CD4-positive, alpha-beta T cell treated with Interleukin-2 at 100 ng/mL for 4 hours (primary cell): ENCODE measurements at regions not wholly inside any gene's neighbourhood (a gene's known extent, or its start where the extent isn't known, plus 50 kb on each side); places are given as distances from the start of the nearest gene placed in this dataset.

ENCODE experiments used
- DNase-seq: peaks from one replicate; pipeline ENCODE4 v3.0.0-alpha.2; 2020; ENCODE audit warnings: low spot score

DNA sequence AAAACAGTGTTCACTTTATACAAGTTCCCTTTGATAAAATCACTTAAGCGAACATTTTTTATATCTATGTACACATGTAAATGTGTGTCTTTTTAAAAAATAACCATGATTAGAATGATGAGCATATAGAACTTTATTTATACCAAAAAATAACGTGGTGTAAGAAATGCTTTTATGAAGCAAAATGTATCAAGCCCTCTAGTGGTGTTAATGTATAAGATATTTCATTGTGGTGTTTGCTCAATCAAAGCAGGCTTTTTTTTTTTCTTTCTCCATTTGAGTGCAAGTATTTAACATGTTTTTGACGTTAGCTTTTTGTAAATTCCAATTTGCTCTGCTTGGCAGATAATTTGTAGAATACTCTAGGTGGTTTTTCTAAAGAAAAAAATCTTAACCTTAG is 2092.4 kb upstream of the TENM3 start:
- no peak for DNase-seq

DNA sequence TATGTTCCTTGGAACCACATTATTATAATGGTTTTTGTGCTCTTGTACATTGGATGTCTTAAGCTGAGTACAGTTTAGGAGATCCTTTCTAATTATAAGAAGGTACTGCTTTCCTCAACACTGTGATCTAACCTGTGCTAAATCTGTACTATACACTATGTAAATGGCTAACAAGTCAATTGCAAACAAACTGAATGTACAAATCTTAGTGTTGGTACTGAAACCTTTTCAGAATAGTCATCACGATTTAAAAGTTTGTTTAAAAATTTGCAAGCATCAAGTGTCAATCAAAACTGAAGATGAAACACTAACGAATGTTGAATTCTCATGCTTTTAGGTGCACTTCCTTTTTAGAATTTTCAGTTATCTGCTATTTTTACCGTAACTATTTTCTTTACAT is 2090.4 kb upstream of the TENM3 start:
- DNase-seq, result no peak

DNA sequence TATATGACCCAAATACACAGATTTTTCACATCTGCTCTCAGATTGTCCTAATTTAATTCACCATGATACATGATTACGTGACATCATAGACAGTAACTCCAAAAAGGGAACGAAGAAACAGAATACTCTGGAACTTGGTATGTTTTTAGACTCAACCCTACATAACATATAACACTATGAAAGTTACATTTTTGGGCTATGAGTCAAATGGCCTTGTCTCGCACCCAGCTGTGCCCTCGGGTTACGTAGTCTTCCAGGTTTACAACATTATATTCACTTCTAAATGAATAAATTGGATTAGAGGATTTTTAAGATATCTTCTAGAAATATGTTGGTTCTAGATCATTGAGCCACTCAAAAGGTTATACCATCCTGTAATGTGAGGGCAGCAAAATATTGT is 2089.6 kb upstream of the TENM3 start:
- DNase-seq, result no peak

DNA sequence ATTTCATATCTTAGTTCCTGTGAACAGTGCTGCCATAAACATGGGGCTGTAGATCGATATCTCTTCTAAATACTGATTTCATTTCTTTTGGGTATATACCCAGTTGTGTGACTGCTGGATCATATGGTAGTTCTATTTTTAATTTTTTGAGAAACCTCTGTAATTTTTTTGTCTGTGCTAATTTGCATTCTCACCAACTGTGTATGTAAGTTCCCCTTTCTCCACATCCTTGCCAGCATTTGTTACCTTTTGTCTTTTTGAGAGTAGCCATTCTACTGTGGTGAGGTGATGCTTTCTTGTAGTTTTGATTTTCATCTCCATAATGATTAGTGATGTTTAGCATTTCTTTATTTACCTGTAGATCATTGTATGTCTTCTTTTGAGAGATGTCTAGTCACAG is 2086.5 kb upstream of the TENM3 start:
- no peak for DNase-seq

DNA sequence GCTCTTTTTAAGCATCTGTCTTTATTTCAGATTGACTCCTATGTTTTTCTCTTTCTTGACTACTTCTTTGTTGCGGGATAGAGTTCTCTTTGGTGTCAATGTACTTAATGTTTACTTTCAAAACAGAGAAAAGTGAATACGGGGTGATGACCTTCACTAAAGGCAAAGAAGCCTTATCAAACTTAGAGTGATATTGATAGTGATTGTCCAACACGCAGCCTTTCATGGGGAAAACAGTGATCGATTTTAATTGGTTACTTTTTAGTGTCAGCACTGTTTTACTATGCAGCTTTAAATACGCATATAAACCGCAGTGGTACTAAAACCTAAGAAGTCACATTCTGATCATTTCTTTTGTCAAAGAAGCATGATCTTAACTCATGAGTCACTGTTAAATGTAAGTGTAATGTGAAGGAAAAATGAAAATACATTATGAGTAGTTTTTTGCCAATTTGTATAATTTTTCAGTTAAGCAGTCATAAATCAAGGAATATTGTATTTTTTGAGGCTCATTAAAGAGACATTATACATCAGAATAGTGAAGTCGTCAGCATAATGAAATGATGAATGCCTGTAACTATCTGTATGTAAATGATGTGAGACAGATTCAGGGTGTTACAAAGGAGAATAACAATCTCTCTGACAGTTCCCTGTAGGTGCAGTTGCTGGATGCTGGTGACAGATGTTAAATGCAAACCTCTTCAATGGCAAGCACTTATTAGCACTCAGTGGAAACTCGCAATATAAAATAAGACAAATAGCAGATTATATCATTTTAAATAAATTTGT is 2082.8 kb upstream of the TENM3 start:
- no peak for DNase-seq

DNA sequence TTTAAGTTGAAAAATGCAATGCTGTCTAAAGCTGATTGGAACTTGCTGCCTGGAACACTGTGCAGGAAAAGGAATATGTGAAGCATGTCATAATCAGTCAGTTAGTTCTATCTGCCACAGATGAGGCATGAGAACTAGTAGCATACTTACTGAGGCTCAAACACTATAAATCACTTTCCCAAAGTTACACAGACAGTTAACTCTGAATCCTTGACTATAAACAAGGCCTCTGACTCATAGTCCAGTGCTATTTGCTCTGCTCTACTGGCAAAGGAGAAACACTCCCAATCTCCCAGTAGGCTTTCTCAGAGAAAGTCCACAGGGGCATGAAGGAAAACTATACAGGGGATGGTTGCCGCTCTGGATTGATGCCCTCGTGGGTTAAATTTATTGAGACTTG is 2078.4 kb upstream of the TENM3 start:
- no peak for DNase-seq

DNA sequence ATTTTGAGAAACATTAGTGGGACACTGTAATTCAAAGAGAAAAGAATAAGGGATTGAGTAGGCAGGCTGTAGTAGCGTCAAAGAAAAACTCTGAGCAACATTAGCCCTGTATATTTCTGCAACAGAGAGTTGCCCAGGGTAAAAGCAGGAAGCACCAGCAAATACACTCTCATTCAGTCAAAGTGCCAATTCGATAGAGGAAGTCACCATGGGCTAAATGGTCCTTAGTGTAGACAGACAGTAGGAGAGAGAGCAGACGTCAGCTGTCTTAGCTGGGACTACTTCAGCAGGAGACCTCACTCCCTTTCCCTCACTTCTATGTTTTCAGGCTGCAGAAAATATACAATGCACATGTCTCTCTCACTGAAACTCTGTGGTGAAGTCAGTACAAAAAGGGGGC is 2073.8 kb upstream of the TENM3 start:
- DNase-seq, result no peak

DNA sequence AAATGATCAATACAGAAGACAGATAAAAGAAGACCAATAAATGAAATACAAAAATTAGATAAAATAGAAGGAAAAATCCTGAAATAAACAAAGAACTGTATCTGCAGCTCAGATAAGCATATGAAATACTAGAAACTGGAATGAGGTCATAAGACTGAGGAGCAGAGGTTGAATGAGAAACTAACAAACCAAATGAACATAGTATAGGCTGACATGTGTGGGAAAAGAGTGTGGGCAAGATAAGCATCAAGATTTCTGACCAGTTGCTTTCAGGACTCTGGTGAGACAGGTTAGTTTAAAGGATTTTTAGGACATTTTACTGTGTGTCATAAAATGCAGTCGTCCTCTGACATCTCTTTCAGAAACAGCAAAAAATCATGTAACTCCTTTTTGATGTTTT is 2073.2 kb upstream of the TENM3 start:
- no peak for DNase-seq

DNA sequence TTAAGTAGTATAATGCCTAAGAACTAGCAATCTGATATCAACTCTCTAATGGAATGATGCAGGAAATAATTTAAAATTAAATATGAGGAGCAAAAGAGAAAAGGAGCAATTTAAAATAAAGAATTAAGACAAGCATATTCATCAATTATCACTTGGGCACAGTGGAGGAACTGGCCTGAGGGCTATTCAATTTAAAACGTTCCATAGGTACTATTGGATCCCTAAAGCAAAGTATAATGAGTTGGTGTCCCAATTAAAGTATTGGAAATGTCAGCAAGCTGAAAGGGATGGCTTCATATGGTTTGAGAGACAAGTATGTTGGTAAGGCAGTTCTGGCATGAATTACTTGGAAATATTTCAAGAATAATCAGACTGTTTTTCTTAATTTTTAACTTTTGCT is 2064.1 kb upstream of the TENM3 start:
- DNase-seq, result no peak

DNA sequence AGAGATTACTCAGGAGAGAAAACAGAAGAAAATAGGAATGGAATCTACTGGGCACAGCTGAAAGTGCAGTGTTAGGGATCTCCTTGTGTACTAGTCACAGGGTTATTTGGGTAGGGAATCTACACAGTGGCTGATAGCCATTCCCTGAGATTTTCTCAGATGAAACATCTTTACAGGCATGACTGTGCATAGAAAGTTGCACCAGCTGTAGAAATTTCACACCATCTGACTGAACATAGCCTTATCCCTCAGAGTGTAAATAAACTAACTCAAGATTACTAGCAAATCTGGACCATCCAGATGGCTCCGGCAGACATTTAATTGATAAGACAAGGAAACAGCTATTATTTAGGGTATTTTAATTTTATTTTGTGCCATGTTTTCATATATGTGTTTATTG is 2053.5 kb upstream of the TENM3 start:
- no peak for DNase-seq

DNA sequence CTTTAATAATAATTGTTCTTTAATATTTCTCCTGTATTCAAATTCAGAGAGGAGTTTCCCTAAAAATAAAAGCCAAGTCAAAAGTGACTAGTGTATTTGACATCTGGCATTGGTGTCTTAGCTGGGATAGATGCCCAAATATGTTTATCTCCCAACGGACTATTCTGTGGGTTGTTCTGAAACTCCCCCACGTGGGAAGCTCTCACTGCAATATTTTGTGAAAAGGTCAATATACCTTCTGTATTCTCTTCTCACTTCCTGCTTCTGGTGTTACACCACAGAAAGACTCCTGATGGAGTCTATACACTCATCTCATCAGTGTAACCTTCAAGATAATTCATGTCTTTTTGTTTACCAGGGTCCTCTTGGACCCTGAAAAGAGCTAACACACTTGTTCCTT is 2052.8 kb upstream of the TENM3 start:
- DNase-seq, result no peak

DNA sequence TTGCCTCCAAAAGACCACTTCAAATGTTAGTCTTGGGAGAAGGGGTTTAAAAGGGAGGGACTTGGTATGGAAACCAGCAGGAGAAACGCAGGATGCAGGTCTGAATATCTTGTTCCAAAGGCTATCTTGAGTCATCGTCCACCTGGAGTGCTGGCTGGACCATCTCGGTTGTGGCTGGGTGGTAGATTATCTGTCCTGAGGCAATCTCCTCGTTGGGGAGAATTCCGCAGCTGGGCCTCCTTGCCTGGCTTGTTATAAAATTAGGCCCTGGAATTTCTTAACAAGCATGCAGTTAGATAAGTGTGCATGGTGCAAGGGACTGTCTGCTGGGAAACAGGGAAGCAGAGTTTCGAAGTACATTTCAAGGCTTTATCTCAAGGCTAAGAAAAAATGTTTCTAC is 2045.7 kb upstream of the TENM3 start:
- no peak for DNase-seq

DNA sequence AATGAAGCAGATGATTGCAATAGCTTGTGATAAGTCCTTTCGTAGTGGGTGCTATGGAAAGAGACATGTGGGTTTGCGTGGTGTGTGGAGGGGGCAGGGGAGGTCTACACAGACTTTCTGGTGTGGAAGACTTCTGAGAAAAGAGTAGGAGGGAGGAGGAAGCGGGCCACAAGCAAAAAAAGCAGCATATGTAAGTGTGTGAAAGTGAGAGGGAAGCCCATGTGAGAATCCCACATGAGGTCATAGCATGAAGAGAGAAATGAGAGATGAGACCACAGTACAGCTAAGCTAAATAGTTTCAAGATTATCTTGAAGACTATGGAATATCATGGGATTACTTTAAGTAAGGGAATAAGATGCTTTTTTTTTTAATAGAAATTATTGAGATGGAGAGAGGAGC is 2039.9 kb upstream of the TENM3 start:
- DNase-seq, result no peak

DNA sequence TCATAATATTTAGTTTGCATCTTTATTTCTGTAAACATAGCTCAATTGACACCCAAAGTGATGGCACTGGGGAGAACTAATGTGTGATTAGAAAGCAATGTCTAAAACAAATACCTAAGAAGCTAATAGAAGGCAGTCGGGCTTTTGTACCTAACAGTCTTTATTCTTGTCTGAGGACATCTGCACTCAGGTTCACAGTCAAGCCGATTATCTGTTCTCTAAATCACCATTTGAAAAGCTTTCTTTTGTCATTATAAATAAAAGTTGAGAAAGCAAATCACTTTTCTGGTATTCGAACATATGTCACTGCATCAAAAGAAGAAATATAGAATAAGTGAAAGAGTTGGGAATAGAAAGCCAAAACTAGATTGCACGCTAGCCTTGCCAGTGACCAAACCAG is 2037.9 kb upstream of the TENM3 start:
- no peak for DNase-seq

DNA sequence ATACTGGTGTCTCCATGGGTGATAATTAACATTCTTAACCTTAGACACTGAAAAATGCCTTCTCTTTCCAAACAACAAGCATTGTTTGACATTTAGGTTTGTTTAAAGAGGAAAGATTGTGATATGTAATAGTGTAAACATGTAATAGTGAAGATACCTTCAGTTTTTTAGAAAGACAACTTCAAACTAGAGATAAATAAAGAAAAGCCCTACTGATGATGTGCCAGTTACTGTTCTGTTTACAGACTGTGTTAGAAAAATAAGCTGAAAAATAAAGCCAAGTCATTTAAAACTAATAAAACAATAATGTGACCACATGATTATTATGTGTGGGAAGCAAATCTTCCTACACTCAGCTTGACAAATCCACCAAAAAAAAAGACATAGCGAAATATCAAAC is 2035.3 kb upstream of the TENM3 start:
- no peak for DNase-seq

DNA sequence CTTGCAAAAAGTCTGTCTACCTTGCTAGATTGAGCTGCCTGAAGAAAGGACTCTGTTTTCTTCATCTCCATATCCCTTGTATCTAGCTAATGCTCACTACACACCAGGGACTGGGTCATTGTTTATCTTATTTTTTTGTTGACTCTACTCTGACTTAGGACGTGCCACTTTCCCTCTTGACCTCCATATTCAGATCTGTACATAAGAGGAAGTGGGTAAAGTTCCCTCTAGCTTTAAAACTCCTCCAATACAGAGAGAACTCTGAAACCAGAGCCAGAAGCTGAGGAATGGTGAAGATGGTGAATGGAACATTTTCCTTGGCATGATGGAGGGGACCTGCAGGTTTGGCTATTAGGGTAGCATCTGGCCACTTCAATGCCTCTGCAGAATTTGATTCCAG is 2026.1 kb upstream of the TENM3 start:
- DNase-seq, result no peak

DNA sequence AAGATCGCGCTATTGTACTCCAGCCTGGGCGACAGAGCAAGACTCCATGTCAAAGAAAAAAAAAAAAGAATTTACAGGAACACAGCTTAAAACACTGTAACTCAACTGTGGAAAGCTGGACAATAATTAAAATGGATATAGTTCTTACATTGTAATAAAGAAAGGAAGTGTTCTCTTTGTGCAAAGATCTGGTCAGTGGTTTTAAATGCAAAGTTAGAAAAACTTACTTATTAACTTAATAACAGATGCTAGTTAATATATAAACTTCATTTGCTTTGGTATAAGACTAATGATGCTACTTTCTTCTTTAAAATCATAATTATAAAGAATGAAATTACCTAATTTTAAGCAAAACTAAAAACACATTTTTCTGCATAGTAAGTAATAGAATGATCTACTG is 2024.1 kb upstream of the TENM3 start:
- no peak for DNase-seq

DNA sequence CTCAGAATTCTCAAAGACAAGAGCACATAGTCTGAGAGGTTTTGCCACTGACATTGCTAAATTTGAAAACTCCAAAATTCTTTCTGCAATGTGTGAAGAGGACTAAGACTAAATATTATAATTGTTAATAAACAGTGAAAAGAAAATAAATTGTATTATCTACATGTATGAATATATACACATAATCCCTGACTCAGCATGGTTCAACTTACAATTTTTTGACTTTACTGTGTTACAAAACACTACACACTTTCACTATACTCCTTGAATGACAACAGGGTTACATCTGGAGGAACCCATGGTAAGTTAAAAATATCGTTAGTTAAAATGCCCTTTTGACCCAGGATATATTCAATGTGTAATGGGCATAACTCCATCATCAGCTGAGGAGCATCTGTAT is 2017.2 kb upstream of the TENM3 start:
- DNase-seq, result no peak

DNA sequence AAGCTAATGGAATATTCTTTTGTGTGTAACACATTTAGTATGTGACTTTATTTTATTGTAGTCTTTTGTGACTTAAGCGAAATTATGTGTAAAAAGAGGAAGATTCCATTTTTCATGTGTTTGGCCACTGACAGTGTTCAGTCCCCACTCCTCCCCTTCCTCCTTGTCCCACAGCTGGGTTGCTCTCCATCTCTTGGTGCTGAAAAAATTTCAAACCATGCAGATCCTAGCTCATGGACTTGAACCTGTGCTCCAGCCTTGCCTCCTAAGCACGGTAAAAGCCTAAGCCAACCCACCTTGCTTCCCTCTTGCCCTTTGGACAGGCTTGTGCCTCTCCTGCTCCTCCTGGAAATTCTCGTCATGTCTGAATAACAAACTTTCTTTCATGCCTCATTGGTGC is 2008.5 kb upstream of the TENM3 start:
- no peak for DNase-seq

DNA sequence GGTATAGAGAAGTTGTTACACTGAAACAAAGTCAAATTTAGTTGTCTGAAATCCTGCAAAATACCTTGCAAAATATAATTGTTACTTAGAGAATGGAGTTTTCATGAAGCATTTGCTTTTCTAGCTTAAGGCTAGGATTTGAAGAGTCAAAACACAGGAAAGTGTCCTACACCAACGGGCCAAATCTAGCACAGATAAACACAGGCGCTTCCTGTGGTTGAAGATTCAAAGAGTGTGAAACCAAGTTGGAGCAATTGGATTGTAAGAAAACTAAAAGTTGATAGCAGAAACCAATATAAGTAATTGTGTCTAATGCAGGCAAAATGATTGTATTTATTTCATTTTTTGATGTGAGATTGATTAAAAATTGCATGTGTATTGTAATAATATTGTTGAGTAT is 2002.5 kb upstream of the TENM3 start:
- DNase-seq, result no peak

DNA sequence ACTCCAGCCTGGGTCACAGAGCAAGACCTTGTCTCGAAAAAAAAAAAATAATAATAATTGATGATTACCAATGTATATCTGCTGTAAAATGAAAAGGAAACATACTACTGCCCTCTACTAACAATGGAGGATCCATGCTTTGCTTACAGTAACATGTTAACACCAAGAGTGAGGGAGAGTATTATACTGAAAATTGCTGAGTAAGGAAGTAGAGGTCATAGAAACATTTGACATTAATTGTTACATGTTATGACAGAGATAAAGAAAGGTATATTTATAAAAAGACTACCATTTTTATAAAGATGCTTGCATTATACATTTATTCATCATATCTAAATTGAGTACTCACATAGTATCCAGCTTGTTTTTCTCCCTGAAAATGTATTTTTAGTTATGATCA is 1989.8 kb upstream of the TENM3 start:
- no peak for DNase-seq

DNA sequence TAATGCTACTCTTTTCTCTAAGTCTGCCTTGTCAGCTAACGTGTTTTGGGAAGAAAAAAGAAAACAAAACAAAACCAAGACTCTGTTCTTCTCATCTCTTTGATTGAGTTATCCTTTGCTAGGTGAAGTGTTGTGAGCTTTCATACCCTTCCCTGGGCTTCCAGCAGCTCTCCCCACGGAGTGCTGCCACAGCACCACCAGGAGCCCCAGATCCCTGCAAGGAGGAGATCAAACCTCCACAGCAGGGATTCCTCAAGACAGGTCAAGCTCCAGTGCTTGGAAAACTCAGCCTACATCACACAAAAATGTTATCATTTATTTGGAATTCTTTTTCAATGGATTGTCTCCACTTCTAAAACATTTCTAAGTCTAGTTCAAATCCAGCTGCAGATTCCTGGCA is 1981.9 kb upstream of the TENM3 start:
- no peak for DNase-seq

DNA sequence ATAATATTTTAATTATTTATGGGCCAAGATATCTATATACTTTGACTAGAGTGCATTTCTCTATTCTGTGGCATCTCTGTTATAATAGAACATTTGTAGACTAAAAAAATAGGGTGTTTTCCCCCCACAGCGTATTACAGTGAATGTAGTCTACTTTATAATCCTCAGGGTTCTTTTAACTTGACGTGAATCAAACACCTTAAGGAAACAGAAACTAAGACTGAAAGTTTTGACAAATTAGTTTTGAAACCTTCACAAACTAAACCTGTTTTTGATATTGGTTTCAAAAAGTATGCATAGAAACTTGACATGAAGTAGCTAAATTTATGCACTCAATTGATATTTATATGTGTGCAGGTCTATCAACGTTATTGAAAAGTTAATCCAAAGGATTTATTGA is 1963.1 kb upstream of the TENM3 start:
- DNase-seq, result no peak

DNA sequence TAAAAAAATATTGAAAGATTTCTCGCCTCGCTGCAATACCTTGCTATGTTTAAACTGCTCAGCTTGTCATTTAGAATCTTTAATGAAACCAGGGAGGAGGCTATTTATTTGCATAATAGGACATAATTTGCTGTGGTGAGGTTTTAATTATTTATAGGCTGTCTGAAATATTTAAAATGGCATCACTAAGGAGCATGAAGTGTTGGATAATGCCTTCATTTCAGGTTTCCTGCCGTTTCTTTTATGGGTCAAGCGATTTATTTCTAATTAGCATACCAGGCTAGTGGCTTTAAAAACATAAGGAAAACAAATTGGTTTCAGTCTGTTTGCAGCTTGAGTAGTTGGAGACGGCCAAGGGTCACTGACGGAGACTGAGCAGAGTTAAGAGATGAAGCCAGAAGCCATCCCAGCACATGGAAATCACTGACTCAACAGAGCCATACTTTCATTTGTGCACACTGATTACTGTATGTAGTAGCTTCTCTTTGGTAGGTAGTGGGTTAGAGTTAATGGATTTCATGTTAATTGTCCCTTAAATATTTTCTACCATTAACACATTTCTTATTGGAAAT is 1962.4 kb upstream of the TENM3 start:
- DNase-seq, result no peak
